ACHN (cell line): ENCODE measurements at regions not wholly inside any gene's neighbourhood (a gene's known extent, or its start where the extent isn't known, plus 50 kb on each side); places are given as distances from the start of the nearest gene placed in this dataset.

ENCODE experiments used
- DNase-seq: peaks from one replicate; pipeline ENCODE4 v3.0.0-alpha.2; 2015
- in situ Hi-C: cut with HindIII; loops from 2 replicates; pipeline ENCODE4 v1.10.0; 2017; ENCODE audit warnings: low sequenced_read_pairs, low pct_ligation_motif_present, low pct_unique_long_range_greater_than_20kb

DNA sequence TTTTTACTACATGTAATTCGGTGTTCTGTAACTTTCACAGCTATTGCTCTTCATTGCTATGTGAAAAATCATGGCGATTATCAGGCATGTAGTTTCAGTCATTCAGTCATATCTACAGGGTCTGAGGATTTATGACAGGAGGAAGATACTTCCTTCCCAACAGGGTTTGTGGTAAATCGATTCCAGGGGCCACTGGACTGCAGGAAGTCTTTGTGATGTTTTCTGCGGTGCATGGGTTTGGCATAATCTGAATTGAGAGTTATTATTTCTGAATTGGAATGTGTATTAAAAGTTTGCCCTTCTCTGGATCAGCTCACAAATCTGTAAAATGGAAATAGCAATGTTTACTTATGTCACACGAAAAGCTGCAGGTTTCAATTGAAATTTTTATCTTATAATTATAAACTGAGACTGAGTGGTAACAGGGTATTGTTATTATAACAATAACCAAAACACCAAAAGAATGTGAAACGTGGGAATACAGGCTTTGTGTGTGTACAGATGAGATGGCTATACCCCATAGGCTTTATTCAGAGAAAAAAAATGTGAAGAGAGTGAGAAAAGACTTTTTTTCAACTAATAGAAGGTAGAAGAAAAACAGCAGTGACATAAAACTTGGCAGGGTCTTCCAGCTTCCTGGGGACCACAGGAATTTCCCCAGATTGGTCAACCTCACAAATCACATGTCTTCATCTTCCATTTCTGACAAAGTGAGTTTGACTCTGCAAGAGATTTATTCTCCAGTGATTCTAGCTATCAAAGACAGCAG, 307.7 kb upstream of the NFE2L3 start:
- in situ Hi-C loops: no loop called here
- DNase-seq: no peak

DNA sequence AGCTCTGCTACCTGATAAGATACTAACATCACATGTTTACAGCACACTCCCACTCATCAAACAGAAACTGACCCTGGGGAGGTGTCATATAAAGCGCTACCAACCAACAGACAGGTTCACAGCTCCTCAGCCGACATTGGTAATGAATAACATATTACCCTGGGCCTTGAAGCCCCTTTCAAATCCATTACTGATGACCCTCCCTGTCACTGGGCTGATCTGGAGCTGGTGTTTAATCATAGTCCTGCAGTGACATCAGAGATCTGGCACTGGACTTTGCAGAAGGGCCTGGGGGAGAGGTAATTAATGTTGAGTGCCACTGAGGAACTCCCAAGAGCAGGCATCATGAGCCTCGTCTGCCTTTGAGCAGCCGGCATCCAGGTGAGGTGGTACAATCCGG, 306.5 kb upstream of the NFE2L3 start:
- in situ Hi-C loops: no loop called here
- no peak for DNase-seq

GRCh38 chr7:25846722-25847121, 305.3 kb upstream of the NFE2L3 start:
- DNase-seq: peak; percentile 74
- in situ Hi-C loops: no loop called here

GRCh38 chr7:25847336-25848070, 304.5 kb upstream of the NFE2L3 start:
- in situ Hi-C loops: no loop called here
- DNase-seq: peak; percentile 92

GRCh38 chr7:25849500-25850184, 302.4 kb upstream of the NFE2L3 start:
- peak; percentile 98 for DNase-seq
- in situ Hi-C loops: no loop called here

- in situ Hi-C loops: no loop called here
These were observed 301.8 kb upstream of the NFE2L3 start for GRCh38 chr7:25850216-25850615.

DNA sequence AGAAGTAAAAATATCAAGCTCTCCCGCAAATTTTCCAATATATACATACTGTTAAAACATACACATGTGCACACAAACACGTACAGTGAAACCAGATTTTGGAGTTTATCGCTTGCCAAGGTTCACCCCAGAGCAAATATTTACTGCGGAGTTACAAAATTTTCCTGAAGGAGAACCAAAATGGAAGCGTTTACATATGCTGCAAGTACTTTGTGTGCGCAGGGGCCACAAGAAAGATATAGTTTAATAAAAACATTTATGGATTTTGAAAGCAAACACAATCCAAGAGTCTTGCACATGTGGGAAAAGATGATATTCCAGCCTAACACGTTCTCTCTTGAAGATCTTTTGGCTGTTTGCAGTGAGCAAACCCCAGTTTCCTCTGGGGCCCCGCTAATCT, 301.3 kb upstream of the NFE2L3 start:
- in situ Hi-C loops: no loop called here

More at GRCh38 chr7:25850216-25850615, 301.8 kb upstream of the NFE2L3 start:
- DNase-seq: no peak

DNA sequence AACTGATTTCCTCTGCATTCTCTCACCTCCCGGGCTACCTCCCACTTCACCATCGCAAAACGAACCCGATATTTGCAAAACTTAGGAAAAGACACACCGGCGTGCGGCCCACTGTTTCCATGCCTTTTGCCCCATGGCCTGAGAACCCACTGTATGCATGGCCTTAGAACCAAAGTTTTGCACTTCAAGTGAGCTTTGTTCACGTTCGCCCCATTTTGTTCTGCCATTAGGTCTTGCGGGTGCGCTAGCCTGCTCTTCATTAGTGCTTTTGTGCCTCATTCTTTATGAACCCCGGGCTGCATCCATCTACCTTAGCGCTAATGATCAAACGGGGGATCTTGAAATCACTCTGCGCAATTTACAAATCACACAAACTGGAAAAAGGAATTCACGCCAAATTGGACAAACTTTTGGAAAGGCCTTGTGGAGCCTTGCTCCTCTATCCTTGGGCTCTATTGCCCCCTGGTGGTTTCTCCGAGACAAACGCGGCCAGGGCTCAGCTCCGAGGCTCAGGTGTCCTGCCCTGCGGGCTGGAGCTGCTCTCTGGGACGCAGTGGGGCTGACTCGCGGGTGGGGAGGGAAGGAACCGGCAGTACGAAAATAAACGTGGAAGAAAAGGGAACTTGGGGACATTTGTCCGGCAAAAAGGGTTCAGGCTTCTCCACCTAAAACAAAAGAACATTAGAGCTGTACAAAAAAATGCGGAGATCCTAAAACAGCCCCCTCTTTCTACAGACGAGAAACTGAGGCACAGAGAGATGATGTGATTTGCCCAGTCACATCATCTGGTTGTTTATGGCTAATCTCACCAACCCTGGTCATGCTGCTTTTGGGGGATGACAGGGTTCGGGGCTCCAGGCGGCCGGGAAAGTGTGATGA, 300.4 kb upstream of the NFE2L3 start:
- in situ Hi-C loops: no loop called here
- DNase-seq: peak; percentile 95

More for the DNA sequence above, 301.3 kb upstream of the NFE2L3 start:
- no peak for DNase-seq

GRCh38 chr7:25852211-25852938, 299.6 kb upstream of the NFE2L3 start:
- no peak for DNase-seq
- in situ Hi-C loops: no loop called here

GRCh38 chr7:25852939-25853271, 299.1 kb upstream of the NFE2L3 start:
- in situ Hi-C loops: no loop called here
- DNase-seq: no peak

DNA sequence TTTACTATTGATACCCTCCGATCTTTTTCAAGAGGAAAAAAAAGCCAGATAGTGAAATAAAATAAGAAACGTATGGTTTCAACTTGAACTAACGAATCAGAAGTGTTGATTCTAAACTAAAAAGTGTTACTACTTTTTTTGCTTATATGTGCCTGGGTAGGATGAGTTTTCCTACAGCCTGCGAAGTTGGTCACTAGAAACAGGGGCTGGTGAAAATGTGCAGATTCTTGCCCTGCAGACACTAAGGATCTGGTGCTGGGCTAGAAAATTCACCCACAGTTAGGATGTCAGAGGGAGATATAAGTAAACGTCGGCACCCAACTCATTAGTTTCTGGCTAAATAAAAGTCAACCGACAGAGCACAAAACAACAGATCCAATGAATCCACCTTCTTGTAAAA, 298.7 kb upstream of the NFE2L3 start:
- DNase-seq: no peak
- in situ Hi-C loops: no loop called here

GRCh38 chr7:25854059-25854458, 297.9 kb upstream of the NFE2L3 start:
- in situ Hi-C loops: no loop called here
- DNase-seq: no peak

DNA sequence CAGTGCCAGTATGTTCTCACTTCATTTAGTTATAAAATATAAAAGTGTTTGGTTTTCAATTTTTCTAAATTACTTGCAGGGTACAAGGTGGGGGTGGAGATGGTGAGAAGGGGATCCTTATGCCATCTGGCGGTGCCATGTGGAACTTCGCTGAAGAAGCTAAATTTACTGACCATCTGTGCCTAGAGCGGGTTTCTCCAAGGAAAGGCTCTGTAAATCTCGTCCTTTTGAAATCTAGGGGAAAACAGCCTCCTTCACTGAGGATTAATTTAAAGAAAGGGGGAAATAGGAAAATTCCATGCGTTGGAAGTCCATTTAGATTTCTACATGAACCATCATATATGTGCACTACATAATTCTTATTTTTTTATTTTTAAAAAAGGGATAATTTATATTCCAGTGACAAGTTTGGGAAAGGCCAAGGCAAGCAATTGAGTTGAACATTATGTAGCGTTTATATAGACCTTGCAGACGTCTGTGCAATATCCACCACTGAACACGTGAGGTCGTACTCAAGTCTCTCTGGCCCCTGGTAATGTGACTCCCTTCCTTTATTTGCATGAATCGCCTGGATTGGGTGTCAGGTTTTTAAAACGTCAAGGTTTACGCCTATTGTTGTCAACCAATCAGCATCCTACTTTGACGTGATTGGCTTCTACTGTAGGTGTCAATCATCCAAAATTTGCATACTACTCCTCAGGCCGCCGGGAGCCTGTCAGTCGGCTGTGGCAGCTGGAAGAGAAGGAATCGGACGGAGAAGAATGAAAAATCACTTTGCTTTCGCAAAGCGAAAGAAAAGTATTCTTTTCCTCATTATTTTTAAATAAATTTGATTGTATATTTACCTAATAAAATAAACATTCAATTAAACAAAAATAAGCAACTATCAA, 297.1 kb upstream of the NFE2L3 start:
- in situ Hi-C loops: no loop called here
- DNase-seq: peak; percentile 100

- in situ Hi-C loops: no loop called here
- peak; percentile 64 for DNase-seq
These were observed 295.9 kb upstream of the NFE2L3 start for GRCh38 chr7:25855854-25856782.

GRCh38 chr7:25857376-25858067, 294.5 kb upstream of the NFE2L3 start:
- in situ Hi-C loops: no loop called here
- peak; percentile 89 for DNase-seq

DNA sequence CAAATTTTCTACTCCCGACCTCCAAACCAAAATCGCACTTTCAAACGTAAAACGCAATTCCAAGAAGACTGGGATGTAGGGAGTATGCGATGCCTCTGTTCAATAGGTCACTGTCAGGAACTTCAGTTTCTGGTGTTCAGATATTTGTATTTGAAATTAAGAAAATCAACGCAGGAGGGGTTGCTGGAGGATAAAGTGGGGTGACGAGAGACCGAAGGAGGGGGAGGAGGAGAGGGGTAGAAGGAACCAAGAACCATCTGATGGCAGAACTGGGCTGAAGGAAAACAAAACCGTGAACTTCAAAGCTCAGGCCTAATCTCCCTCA, 293.8 kb upstream of the NFE2L3 start:
- in situ Hi-C loops: no loop called here
- DNase-seq: no peak
